HG02678 (cell line): ENCODE measurements at regions not wholly inside any gene's neighbourhood (a gene's known extent, or its start where the extent isn't known, plus 50 kb on each side); places are given as distances from the start of the nearest gene placed in this dataset.
A peak's percentile ranks its signal among the peaks of the same experiment; 100 is the strongest.

Experiments used
- ATAC-seq: cut with Tn5 transposase; IDR thresholded peaks from one replicate; pipeline ENCODE4 v1.9.1; 2021; ENCODE audit warnings: mild to moderate bottlenecking, moderate library complexity; ENCODE audit not compliant: unreplicated experiment

DNA sequence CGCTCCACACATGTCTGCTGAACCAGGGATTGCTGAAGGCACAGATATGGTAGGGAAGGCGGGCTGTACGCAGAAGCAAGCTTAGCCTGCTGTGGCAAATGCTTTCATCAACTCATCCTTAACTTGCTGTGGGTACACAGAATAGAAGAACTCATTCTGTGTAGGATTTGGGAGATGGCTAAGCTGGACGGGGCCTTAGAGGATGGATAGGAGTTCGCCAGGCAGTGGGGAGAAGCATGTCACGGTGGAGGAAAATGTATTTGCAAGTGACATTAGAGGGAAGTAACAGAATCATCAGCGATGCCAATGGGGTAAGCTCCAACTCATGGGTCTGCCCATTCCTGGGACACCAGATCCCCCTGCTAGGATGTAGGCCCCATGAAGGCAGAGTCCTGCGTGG lies 96.7 kb upstream of the SMIM21 start:
- ATAC-seq: no peak

GRCh38 chr18:75521816-75522215 lies 94.3 kb upstream of the SMIM21 start:
- ATAC-seq: no peak

- no peak for ATAC-seq
These were observed 90.5 kb upstream of the SMIM21 start for GRCh38 chr18:75518007-75518406.

DNA sequence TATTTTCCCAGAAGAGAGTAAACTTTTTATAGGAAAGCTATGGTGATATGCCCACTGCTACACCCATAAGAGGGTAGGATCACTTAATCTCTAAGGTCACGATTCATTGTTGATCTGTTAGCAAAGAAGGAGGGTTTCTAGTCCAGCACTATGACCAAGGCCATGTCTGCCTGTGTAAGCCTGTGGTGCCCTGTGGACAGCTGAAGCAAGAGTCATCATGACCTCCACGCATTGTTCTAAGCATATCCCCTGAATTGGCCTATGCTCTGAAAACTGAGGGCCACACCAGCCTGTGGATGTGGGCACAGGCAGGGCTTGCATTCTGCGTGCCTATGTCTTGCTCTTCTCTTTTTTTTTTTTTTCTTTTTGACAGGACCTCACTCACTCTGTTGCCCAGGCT lies 89.8 kb upstream of the SMIM21 start:
- no peak for ATAC-seq

GRCh38 chr18:75507636-75508035 lies 80.1 kb upstream of the SMIM21 start:
- no peak for ATAC-seq

- ATAC-seq: no peak
These were observed 79.4 kb upstream of the SMIM21 start for GRCh38 chr18:75506913-75507312.

GRCh38 chr18:75504469-75504868 lies 77.0 kb upstream of the SMIM21 start:
- no peak for ATAC-seq

GRCh38 chr18:75503615-75504014 lies 76.1 kb upstream of the SMIM21 start:
- ATAC-seq: no peak

DNA sequence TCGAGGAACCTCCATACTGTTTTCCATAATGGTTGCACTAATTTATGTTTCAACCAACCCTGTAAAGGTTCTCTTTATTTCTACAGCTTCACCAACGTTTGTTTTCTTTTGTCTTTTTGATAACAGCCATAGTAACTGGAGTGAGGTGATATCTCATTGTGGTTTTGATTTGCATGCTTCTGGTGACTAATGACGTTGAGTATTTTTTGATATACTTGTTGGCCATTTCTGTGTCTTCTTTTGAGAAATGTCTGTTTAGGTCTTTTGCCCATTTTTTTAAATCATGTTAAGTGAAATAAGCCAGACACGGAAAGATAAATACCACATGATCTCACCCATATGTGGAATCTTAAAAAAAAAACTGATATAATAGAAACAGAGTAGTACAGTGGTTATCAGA lies 74.8 kb upstream of the SMIM21 start:
- no peak for ATAC-seq

- no peak for ATAC-seq
These were observed 73.0 kb upstream of the SMIM21 start for GRCh38 chr18:75500545-75500944.

DNA sequence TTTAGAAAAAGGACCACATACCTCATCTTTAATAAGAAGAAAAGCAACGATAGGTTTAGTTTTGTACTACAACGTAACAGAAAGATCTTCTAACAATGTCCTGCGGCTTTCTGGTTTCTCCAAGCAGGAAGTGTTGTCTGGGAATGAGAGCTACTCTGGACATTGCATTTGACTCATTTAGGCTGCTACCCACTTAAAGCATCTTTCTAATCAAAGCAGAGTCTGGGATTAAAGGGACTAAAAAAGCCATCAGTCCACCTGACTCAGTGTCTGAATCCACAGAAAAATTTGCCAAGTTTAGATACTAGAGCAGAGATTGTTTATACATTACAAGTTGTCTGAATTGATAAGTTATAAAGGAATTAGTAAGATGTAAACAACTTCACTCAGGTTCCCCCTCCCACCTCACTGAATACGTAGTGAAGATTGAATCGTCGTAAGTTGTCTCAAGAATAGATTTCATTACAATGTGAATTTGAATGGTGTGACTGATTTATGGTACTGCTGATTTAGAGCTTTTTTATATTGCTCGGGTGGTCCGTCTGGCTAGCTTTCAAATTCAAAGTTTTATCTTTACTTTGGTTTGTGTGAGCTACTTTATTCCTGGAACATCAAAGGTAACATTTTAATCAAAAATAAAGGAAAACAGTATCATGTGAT lies 70.2 kb upstream of the SMIM21 start:
- ATAC-seq: no peak

DNA sequence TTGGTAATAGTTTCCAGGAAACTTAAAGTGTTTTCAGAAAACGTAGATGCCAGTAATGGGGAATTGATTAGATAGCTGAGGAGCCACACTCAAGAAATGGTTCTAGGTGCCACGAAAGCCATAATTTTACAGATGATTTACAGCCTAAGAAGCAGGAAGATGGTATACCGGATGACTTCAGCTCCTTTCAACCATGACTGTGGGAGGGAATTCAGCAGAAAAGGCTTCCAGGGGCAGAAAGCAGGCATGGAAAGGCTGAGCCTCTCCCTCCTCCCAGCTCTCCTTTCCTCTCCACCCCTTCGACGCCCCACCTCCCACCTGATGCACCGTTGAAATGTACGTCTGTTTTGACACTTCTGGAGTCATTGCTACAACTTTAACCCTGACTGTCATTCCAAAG lies 68.6 kb upstream of the SMIM21 start:
- no peak for ATAC-seq

- ATAC-seq: no peak
These were observed 65.3 kb upstream of the SMIM21 start for GRCh38 chr18:75492852-75493251.

DNA sequence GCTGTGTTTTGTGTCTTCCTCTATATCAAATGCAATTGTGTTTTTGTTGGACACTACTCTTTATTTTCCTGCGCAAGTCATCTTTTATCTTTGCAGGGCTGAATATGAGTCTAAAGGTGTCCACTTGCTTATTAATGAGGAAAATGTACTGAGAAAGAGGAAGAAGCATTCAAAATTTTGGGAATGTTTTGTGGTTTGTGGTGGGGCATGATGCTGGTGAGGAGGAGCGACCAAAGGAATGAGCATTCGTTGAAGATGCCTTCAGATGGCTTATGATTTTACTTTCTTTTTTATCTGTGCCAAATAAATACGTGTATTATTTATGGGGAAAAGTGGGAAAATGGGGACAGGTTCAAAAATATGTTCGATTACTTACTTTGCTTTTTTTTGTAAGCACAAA lies 63.9 kb upstream of the SMIM21 start:
- ATAC-seq: no peak

GRCh38 chr18:75489493-75490190 lies 62.1 kb upstream of the SMIM21 start:
- no peak for ATAC-seq

DNA sequence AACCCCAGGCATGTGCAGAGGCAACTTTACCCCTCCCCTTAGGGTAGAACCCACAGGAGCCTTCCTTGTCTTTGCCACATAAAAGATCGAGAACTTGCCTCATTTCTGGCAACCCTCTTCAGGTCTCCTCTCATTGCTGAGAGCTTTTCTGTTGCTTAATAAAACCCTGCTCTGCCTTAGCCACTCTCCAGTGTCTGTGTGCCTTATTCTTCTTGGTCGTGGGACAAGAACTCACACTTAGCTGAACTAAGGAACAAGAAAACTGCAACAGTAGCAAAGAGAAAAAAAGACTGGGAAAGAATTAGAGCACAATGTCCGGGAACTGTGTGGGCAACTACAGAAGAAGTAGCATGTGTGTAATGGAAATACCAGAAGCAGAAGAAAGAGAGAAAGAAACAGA lies 56.2 kb upstream of the SMIM21 start:
- ATAC-seq: no peak

DNA sequence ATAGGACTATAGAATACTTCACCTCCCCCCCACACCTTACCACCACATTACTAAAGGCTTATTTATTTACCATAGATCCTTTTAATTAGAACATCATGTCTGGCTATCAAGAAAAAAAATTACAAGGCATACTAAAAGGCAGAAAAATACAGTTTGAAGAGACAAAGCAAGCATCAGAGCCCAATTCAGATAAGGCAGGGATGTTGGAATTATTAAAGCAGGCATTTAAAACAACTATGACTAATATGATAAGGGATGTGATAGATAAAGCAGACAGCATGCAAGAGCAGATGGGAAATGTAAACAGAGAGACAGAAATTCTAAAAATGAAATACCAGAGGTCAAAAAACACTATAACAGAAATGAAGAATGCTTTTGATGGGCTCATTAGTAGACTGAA lies 55.4 kb upstream of the SMIM21 start:
- ATAC-seq: no peak

- no peak for ATAC-seq
These were observed 53.0 kb upstream of the SMIM21 start for GRCh38 chr18:75480487-75480886.

GRCh38 chr18:75478996-75479880 lies 51.7 kb upstream of the SMIM21 start:
- ATAC-seq: peak; percentile 59

DNA sequence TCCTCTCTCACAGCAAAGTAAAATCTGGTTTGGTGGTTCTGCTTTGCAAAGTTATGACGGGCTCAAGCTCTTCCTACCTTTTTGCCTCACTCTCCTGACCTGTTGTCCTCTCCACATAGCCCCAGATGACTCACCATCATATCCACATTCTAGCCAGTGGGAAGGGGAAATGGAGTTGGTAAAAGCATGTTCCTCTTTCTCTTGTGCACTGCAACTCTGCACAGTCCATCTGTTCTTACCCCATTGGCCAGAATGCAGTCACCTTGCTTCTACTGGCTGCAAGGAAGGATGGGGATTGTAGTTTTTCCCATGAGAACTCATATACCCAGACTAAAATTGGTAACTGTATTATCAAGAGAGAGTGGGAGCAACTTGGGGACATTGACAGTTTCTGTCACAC lies 50.4 kb upstream of the SMIM21 start:
- ATAC-seq: no peak
